H9 (cell line): ENCODE measurements at regions not wholly inside any gene's neighbourhood (a gene's known extent, or its start where the extent isn't known, plus 50 kb on each side); places are given as distances from the start of the nearest gene placed in this dataset.
A peak's percentile ranks its signal among the peaks of the same experiment; 100 is the strongest.

ENCODE experiments used
- DNase-seq: peaks from one replicate; pipeline ENCODE4 v3.0.0-alpha.2; 2017
- H2AFZ ChIP-seq: one replicate; pipeline ENCODE4 v1.6.1; 2013; ENCODE audit warnings: mild to moderate bottlenecking, low read length, control low read depth, moderate library complexity
- H2AK5ac ChIP-seq: 2 replicates; pipeline ENCODE4 v1.6.1; 2013; ENCODE audit warnings: low read length, control low read depth, mixed read lengths; ENCODE audit not compliant: insufficient read length
- H2BK120ac ChIP-seq: one replicate; pipeline ENCODE4 v1.6.1; 2013; ENCODE audit warnings: low read depth, mild to moderate bottlenecking, low read length, control low read depth, inconsistent platforms; ENCODE audit not compliant: poor library complexity, severe bottlenecking
- H2BK12ac ChIP-seq: 2 replicates; pipeline ENCODE4 v1.6.1; 2013; ENCODE audit warnings: low read length, control low read depth, mixed read lengths, low read depth; ENCODE audit not compliant: insufficient read length
- H2BK15ac ChIP-seq: 2 replicates; pipeline ENCODE4 v1.6.1; 2013; ENCODE audit warnings: low read depth, low read length, control low read depth
- H2BK20ac ChIP-seq: one replicate; pipeline ENCODE4 v1.6.1; 2013; ENCODE audit warnings: low read depth, mild to moderate bottlenecking, low read length, control low read depth, inconsistent platforms; ENCODE audit not compliant: poor library complexity, severe bottlenecking
- H2BK5ac ChIP-seq: 2 replicates; pipeline ENCODE4 v1.6.1; 2013; ENCODE audit warnings: low read length, control low read depth, mixed read lengths; ENCODE audit not compliant: insufficient read length
- H3K14ac ChIP-seq: 2 replicates; pipeline ENCODE4 v1.6.1; 2013; ENCODE audit warnings: low read length, control low read depth; ENCODE audit not compliant: insufficient read depth
- H3K18ac ChIP-seq: 2 replicates; pipeline ENCODE4 v1.6.1; 2013; ENCODE audit warnings: low read depth, mild to moderate bottlenecking, mixed read lengths, low read length, control low read depth; ENCODE audit not compliant: insufficient read length
- H3K23ac ChIP-seq: 2 replicates; pipeline ENCODE4 v1.6.1; 2013; ENCODE audit warnings: low read length, control low read depth, mixed read lengths, low read depth; ENCODE audit not compliant: insufficient read length
- H3K23me2 ChIP-seq: 2 replicates; pipeline ENCODE4 v1.6.1; 2013; ENCODE audit warnings: low read depth, mild to moderate bottlenecking, mixed read lengths, low read length, control low read depth; ENCODE audit not compliant: insufficient read length, poor library complexity, severe bottlenecking
- H3K27ac ChIP-seq: 2 replicates; pipeline ENCODE4 v1.5.1; 2013; ENCODE audit warnings: low read length, control low read depth, mixed read lengths, low read depth; ENCODE audit not compliant: insufficient read length
- H3K27me3 ChIP-seq: 2 replicates; pipeline ENCODE4 v1.6.1; 2013; ENCODE audit warnings: low read length, control low read depth, inconsistent platforms; ENCODE audit not compliant: insufficient read depth
- H3K4ac ChIP-seq: 2 replicates; pipeline ENCODE4 v1.6.1; 2013; ENCODE audit warnings: low read depth, mild to moderate bottlenecking, control low read depth, inconsistent platforms, low read length, moderate library complexity
- H3K4me1 ChIP-seq: 2 replicates; pipeline ENCODE4 v1.6.1; 2013; ENCODE audit warnings: low read length, control low read depth, inconsistent platforms; ENCODE audit not compliant: insufficient read depth
- H3K4me2 ChIP-seq: 2 replicates; pipeline ENCODE4 v1.6.1; 2013; ENCODE audit warnings: low read length, control low read depth, mixed read lengths; ENCODE audit not compliant: insufficient read length, insufficient read depth
- H3K56ac ChIP-seq: 2 replicates; pipeline ENCODE4 v1.6.1; 2013; ENCODE audit warnings: low read depth, mild to moderate bottlenecking, mixed read lengths, low read length, control low read depth; ENCODE audit not compliant: insufficient read length
- H3K79me1 ChIP-seq: 2 replicates; pipeline ENCODE4 v1.6.1; 2013; ENCODE audit warnings: low read depth, mild to moderate bottlenecking, moderate library complexity, low read length, control low read depth, inconsistent platforms; ENCODE audit not compliant: insufficient read depth, poor library complexity, severe bottlenecking
- H3K79me2 ChIP-seq: 2 replicates; pipeline ENCODE4 v1.6.1; 2013; ENCODE audit warnings: low read length, control low read depth, inconsistent platforms; ENCODE audit not compliant: insufficient read depth
- H3K9ac ChIP-seq: 2 replicates; pipeline ENCODE4 v1.6.1; 2013; ENCODE audit warnings: low read length, control low read depth, mixed read lengths; ENCODE audit not compliant: insufficient read length; ENCODE audit errors: extremely low read depth
- H3K9me3 ChIP-seq: one replicate; pipeline ENCODE4 v1.6.1; 2013; ENCODE audit warnings: low read depth, low read length, inconsistent platforms; ENCODE audit not compliant: control insufficient read depth
- H3T11ph ChIP-seq: one replicate; pipeline ENCODE4 v1.6.1; 2013; ENCODE audit warnings: mild to moderate bottlenecking, low read length, control low read depth, inconsistent platforms
- H4K20me1 ChIP-seq: one replicate; pipeline ENCODE4 v1.6.1; 2013; ENCODE audit not compliant: control insufficient read depth, insufficient read length, insufficient read depth
- H4K5ac ChIP-seq: 2 replicates; pipeline ENCODE4 v1.6.1; 2013; ENCODE audit warnings: low read depth, mild to moderate bottlenecking, mixed read lengths, low read length, control low read depth; ENCODE audit not compliant: insufficient read length
- H4K8ac ChIP-seq: replicated peaks from 2 replicates; pipeline ENCODE4 v1.6.1; 2013; ENCODE audit warnings: low read length, control low read depth, mixed read lengths, low read depth; ENCODE audit not compliant: insufficient read length
- H4K91ac ChIP-seq: 2 replicates; pipeline ENCODE4 v1.6.1; 2013; ENCODE audit warnings: low read depth, mild to moderate bottlenecking, moderate library complexity, mixed read lengths, low read length, control low read depth; ENCODE audit not compliant: insufficient read length
- H3K27ac Mint-ChIP-seq, 3 experiments: 2 replicates in 2 of 3; 3 replicates in 1 of 3; pipeline ENCODE4 v1.8.0; 2020 to 2021; ENCODE audit warnings: mixed read lengths in 3 of 3, mild to moderate bottlenecking in 1 of 3, moderate library complexity in 1 of 3
- H3K27me3 Mint-ChIP-seq: 2 replicates; pipeline ENCODE4 v1.8.0; 2021; ENCODE audit warnings: low read depth, mild to moderate bottlenecking, moderate library complexity, mixed read lengths
- H3K36me3 Mint-ChIP-seq, 3 experiments: 2 replicates in 2 of 3; 3 replicates in 1 of 3; pipeline ENCODE4 v1.8.0; 2020 to 2021; ENCODE audit warnings: low read depth in 3 of 3, mixed read lengths in 3 of 3; ENCODE audit not compliant: insufficient read depth in 1 of 3
- H3K4me1 Mint-ChIP-seq, 2 experiments: 2 replicates each; pipeline ENCODE4 v1.8.0; 2020; ENCODE audit warnings: mixed read lengths in 2 of 2
- H3K4me3 Mint-ChIP-seq, 2 experiments: 2 replicates in 1 of 2; 3 replicates in 1 of 2; pipeline ENCODE4 v1.8.0; 2020 to 2021; ENCODE audit warnings: mild to moderate bottlenecking in 2 of 2, mixed read lengths in 2 of 2, moderate library complexity in 1 of 2
- H3K9me3 Mint-ChIP-seq, 2 experiments: 2 replicates in 1 of 2; 3 replicates in 1 of 2; pipeline ENCODE4 v1.8.0; 2020; ENCODE audit warnings: mild to moderate bottlenecking in 2 of 2, mixed read lengths in 2 of 2, moderate library complexity in 1 of 2
- CTCF ChIP-seq: fragments of 200-600 bp; sonication (generic); conservative IDR thresholded peaks from 3 replicates; pipeline ENCODE4 v1.8.0; 2021; ENCODE audit warnings: antibody characterized with exemption, mild to moderate bottlenecking
- WGBS: extraction: QIAGEN DNeasy Blood & Tissue Kit; methylation state at CpG from one replicate; pipeline ENCODE4 v1.1.7; 2013; ENCODE audit warnings: missing lambda C conversion rate, low lambda C conversion rate, mixed read lengths; ENCODE audit not compliant: insufficient read length; ENCODE audit errors: extremely low coverage; 5-methylcytosine and 5-hydroxymethylcytosine counted together

DNA sequence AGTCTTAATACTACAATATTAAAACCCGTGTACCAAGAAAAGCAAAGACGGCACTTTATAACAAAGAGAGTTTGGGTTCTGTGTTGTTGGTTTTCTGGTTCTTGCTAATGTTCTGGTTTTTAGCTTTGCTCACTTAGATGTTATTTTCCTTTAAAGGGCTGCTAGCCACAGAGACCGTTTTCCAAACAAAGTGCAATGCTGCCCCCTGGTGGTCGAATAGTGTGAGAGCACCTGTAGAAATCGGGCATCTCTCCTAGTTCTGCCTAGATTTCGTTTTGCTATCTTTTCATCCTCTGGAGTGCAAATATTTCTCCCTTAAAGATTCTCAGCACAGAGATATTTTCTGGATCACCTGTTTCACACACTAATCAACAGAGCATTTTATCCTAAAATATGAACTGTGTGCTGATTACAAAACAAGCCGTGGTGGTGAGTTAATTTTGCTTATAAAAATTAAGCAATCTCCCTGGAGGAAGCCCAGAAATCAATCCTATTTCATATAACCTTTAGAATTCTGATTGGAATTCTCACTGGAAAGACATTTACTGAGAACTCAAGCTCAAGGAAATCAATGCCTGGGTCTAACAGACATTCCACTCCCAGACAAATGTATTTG, 334.5 kb upstream of the NOCT start:
- WGBS: no CpG with 5 or more reads among the region's 7 CpGs
- H3K4ac ChIP-seq: no peak overlapping the region

More for the DNA sequence above, 334.5 kb upstream of the NOCT start:
- H2AFZ ChIP-seq: no peak overlapping the region
- Mint-ChIP-seq H3K27ac (no peak overlapping the region), H3K4me1 (peaks cover 21 to 41% of the 10 kb centered on the region in 2 experiments), H3K4me3 (no peak overlapping the region), H3K36me3 (no peaks in the 10 kb centered on the region; a peak in 1 of 7 replicates), H3K9me3 (no peaks in the 10 kb centered on the region; a peak in 1 of 5 replicates), H3K27me3 (0 out of 2 replicates have a peak, but pooled peaks cover 2% of the 10 kb centered on the region)
- no peaks in the 10 kb centered on the region for H3K79me2 ChIP-seq
- no peaks in the 10 kb centered on the region for H4K20me1 ChIP-seq
- H3K27me3 ChIP-seq: no peaks in the 10 kb centered on the region
- no peak overlapping the region for H2AK5ac ChIP-seq
- H3K14ac ChIP-seq: no peak overlapping the region
- H3K79me1 ChIP-seq: no peaks in the 10 kb centered on the region
- H2BK20ac ChIP-seq: no peak overlapping the region
- H3K18ac ChIP-seq: no peak overlapping the region
- no peak overlapping the region for H3K23ac ChIP-seq
- H3K23me2 ChIP-seq: no peaks in the 10 kb centered on the region
- no peak overlapping the region for H2BK12ac ChIP-seq
- H4K5ac ChIP-seq: no peak overlapping the region
- H2BK120ac ChIP-seq: no peak overlapping the region
- H4K8ac ChIP-seq: no peak overlapping the region
- H4K91ac ChIP-seq: no peak overlapping the region
- no peak overlapping the region for H2BK5ac ChIP-seq
- peak; percentile 64 for DNase-seq
- H3K56ac ChIP-seq: no peak overlapping the region
- H3K4me1 ChIP-seq: peaks cover 2% of the 10 kb centered on the region; the same call in 1 of the 2 replicates
- no peaks in the 10 kb centered on the region for H3K9me3 ChIP-seq
- H2BK15ac ChIP-seq: no peak overlapping the region
- H3K27ac ChIP-seq: no peak overlapping the region
- no peak overlapping the region for H3K9ac ChIP-seq
- peak; percentile 92 for TF ChIP-seq CTCF
- H3T11ph ChIP-seq: no peak overlapping the region
- H3K4me2 ChIP-seq: no peak overlapping the region
